HG03139 (cell line): ENCODE measurements at regions not wholly inside any gene's neighbourhood (a gene's known extent, or its start where the extent isn't known, plus 50 kb on each side); places are given as distances from the start of the nearest gene placed in this dataset.

Experiments
- ATAC-seq: cut with Tn5 transposase; IDR thresholded peaks from one replicate; pipeline ENCODE4 v1.9.1; 2021; ENCODE audit not compliant: unreplicated experiment

GRCh38 chr18:72368308-72368707 lies 175.8 kb downstream of the CBLN2 start:
- ATAC-seq, result no peak

- ATAC-seq, result no peak
These were observed 183.5 kb downstream of the CBLN2 start for GRCh38 chr18:72360634-72361033.

- no peak for ATAC-seq
These were observed 201.2 kb downstream of the CBLN2 start for GRCh38 chr18:72342933-72343332.

GRCh38 chr18:72339976-72340375 lies 204.2 kb downstream of the CBLN2 start:
- no peak for ATAC-seq

- no peak for ATAC-seq
These were observed 207.4 kb downstream of the CBLN2 start for GRCh38 chr18:72336786-72337185.

- ATAC-seq, result no peak
These were observed 214.6 kb downstream of the CBLN2 start for GRCh38 chr18:72329533-72329932.

- ATAC-seq, result no peak
These were observed 218.8 kb downstream of the CBLN2 start for GRCh38 chr18:72325307-72325706.

- ATAC-seq, result no peak
These were observed 219.5 kb downstream of the CBLN2 start for GRCh38 chr18:72324677-72325076.

GRCh38 chr18:72316497-72316896 lies 227.6 kb downstream of the CBLN2 start:
- no peak for ATAC-seq

GRCh38 chr18:72283148-72283925 lies 260.8 kb downstream of the CBLN2 start:
- no peak for ATAC-seq

GRCh38 chr18:72273025-72273424 lies 271.1 kb downstream of the CBLN2 start:
- no peak for ATAC-seq

GRCh38 chr18:72261590-72261989 lies 282.6 kb downstream of the CBLN2 start:
- no peak for ATAC-seq

GRCh38 chr18:72246076-72246475 lies 298.1 kb downstream of the CBLN2 start:
- ATAC-seq, result no peak

GRCh38 chr18:72235422-72235821 lies 308.7 kb downstream of the CBLN2 start:
- ATAC-seq, result no peak

GRCh38 chr18:72233106-72233505 lies 311.0 kb downstream of the CBLN2 start:
- no peak for ATAC-seq

GRCh38 chr18:72232644-72233043 lies 311.5 kb downstream of the CBLN2 start:
- ATAC-seq, result no peak

GRCh38 chr18:72225958-72226357 lies 318.2 kb downstream of the CBLN2 start:
- no peak for ATAC-seq

GRCh38 chr18:72223733-72224132 lies 320.4 kb downstream of the CBLN2 start:
- ATAC-seq, result no peak

- no peak for ATAC-seq
These were observed 335.0 kb downstream of the CBLN2 start for GRCh38 chr18:72208920-72209676.

GRCh38 chr18:72207280-72207679 lies 336.9 kb downstream of the CBLN2 start:
- no peak for ATAC-seq

GRCh38 chr18:72206814-72207213 lies 337.3 kb downstream of the CBLN2 start:
- ATAC-seq, result no peak

- ATAC-seq, result no peak
These were observed 343.1 kb downstream of the CBLN2 start for GRCh38 chr18:72201032-72201431.
